DOHH2 (cell line): ENCODE measurements at regions not wholly inside any gene's neighbourhood (a gene's known extent, or its start where the extent isn't known, plus 50 kb on each side); places are given as distances from the start of the nearest gene placed in this dataset.

Experiments used
- H3F3A ChIP-seq: fragments of 200-600 bp; sonication (generic), shearing (Covaris generic); 2 replicates; pipeline ENCODE4 v1.6.0; 2016; ENCODE audit warnings: antibody characterized with exemption, mild to moderate bottlenecking; ENCODE audit not compliant: control insufficient read depth, insufficient read depth
- H3K27ac ChIP-seq: fragments of 200-600 bp; sonication (generic); 2 replicates; pipeline ENCODE4 v1.5.1; 2014; ENCODE audit warnings: low read depth, mild to moderate bottlenecking, low read length, moderate library complexity
- H3K27me3 ChIP-seq: fragments of 200-600 bp; sonication (generic); 2 replicates; pipeline ENCODE4 v1.6.1; 2014; ENCODE audit warnings: mild to moderate bottlenecking, low read length, mixed read lengths; ENCODE audit not compliant: control insufficient read depth
- H3K36me3 ChIP-seq: fragments of 200-600 bp; sonication (generic); 2 replicates; pipeline ENCODE4 v1.6.1; 2014; ENCODE audit warnings: mild to moderate bottlenecking, low read length, moderate library complexity, mixed read lengths; ENCODE audit not compliant: control insufficient read depth
- H3K4me1 ChIP-seq: fragments of 200-600 bp; sonication (generic); 2 replicates; pipeline ENCODE4 v1.6.1; 2014; ENCODE audit warnings: mild to moderate bottlenecking, low read length, mixed read lengths; ENCODE audit not compliant: control insufficient read depth
- H3K4me2 ChIP-seq: fragments of 200-600 bp; sonication (generic); 2 replicates; pipeline ENCODE4 v1.6.0; 2014; ENCODE audit warnings: mild to moderate bottlenecking, low read length, moderate library complexity
- H3K4me3 ChIP-seq: fragments of 200-600 bp; sonication (generic); 2 replicates; pipeline ENCODE4 v1.5.1; 2014; ENCODE audit warnings: mild to moderate bottlenecking, low read length, mixed read lengths
- H3K79me2 ChIP-seq: fragments of 200-600 bp; sonication (generic); 2 replicates; pipeline ENCODE4 v1.6.1; 2014; ENCODE audit warnings: mild to moderate bottlenecking, low read length, mixed read lengths; ENCODE audit not compliant: control insufficient read depth
- H3K9me2 ChIP-seq: fragments of 200-600 bp; sonication (generic); replicated peaks from 2 replicates; pipeline ENCODE4 v1.6.1; 2014; ENCODE audit warnings: mild to moderate bottlenecking, low read length, mixed read lengths; ENCODE audit not compliant: control insufficient read depth
- H3K9me3 ChIP-seq: fragments of 200-600 bp; sonication (generic); 2 replicates; pipeline ENCODE4 v1.6.1; 2014; ENCODE audit warnings: antibody characterized with exemption, low read length, mixed read lengths; ENCODE audit not compliant: control insufficient read depth, insufficient read depth
- H4K20me1 ChIP-seq: fragments of 200-600 bp; sonication (generic); 2 replicates; pipeline ENCODE4 v1.6.0; 2014; ENCODE audit warnings: low read depth, mild to moderate bottlenecking, antibody characterized with exemption, low read length, moderate library complexity; ENCODE audit not compliant: control insufficient read depth, insufficient read depth
- EZH2phosphoT487 ChIP-seq: fragments of 200-600 bp; sonication (generic); IDR thresholded peaks from 2 replicates; pipeline ENCODE4 v1.6.1; 2017; ENCODE audit warnings: borderline replicate concordance, mild to moderate bottlenecking, antibody characterized with exemption, low read length, moderate library complexity, mixed read lengths
- TF ChIP-seq, protein P1 (sequence below): fragments of 200-600 bp; sonication (generic); IDR thresholded peaks from one replicate; pipeline ENCODE4 v1.5.1; 2014; ENCODE audit warnings: antibody characterized with exemption, mild to moderate bottlenecking, low read depth, low read length; ENCODE audit not compliant: poor library complexity, severe bottlenecking

DNA sequence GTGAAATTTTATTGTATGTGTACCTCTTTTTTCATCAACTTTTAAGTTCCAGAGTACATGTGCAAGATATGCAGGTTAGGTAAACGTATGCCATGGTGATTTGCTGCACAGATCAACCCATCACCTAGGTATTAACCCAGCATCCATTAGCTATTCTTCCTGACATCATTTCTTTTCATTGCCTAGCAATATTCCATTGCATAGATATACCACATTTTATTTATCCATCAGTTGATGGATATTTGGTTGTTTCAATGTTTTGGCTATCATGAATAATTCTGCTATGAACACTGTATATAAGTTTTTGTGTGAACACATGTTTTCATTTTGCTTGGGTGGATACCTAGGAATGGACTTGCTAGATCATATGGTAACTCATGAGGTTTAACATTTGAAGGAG is 439.9 kb upstream of the SOX5 start:
- Histone ChIP-seq H3K4me1 (no peaks in the 10 kb centered on the region), H3K27ac (no peak overlapping the region), H3K79me2 (no peaks in the 10 kb centered on the region), H3K36me3 (no peaks in the 10 kb centered on the region), H4K20me1 (no peaks in the 10 kb centered on the region), H3K4me2 (no peak overlapping the region), H3K4me3 (no peak overlapping the region), H3F3A (no peaks in the 10 kb centered on the region), H3K9me3 (no peaks in the 10 kb centered on the region), H3K9me2 (no peaks in the 10 kb centered on the region), H3K27me3 (no peaks in the 10 kb centered on the region)
- no peak for TF ChIP-seq EZH2phosphoT487
- TF ChIP-seq, protein P1, sequence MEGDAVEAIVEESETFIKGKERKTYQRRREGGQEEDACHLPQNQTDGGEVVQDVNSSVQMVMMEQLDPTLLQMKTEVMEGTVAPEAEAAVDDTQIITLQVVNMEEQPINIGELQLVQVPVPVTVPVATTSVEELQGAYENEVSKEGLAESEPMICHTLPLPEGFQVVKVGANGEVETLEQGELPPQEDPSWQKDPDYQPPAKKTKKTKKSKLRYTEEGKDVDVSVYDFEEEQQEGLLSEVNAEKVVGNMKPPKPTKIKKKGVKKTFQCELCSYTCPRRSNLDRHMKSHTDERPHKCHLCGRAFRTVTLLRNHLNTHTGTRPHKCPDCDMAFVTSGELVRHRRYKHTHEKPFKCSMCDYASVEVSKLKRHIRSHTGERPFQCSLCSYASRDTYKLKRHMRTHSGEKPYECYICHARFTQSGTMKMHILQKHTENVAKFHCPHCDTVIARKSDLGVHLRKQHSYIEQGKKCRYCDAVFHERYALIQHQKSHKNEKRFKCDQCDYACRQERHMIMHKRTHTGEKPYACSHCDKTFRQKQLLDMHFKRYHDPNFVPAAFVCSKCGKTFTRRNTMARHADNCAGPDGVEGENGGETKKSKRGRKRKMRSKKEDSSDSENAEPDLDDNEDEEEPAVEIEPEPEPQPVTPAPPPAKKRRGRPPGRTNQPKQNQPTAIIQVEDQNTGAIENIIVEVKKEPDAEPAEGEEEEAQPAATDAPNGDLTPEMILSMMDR, result no peak

DNA sequence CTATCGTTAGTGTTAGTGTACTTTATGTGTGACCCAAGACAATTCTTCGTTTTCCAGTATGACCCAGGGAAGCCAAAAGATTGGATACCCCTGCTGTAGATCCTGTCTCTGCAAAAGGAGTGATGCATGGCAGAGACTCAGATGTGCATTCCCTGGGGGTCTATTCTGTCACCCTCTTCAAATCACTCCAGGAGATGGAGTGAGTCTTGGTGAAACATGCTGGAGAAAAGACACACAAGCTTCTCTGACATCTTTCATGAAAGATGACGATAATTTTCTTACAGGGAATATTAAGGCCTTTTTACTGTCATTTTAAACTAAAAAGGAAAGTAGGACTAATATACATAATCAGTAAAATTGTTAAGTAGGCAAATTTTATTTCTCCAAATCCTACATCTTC is 437.9 kb upstream of the SOX5 start:
- no peak overlapping the region for H3K27ac ChIP-seq
- H3K4me1 ChIP-seq, result no peaks in the 10 kb centered on the region
- no peaks in the 10 kb centered on the region for H4K20me1 ChIP-seq
- H3K4me3 ChIP-seq, result no peak overlapping the region
- H3K36me3 ChIP-seq, result no peaks in the 10 kb centered on the region
- H3K9me2 ChIP-seq, result no peaks in the 10 kb centered on the region
- TF ChIP-seq, protein P1, result no peak
- no peak for TF ChIP-seq EZH2phosphoT487
- H3K79me2 ChIP-seq, result no peaks in the 10 kb centered on the region
- H3K27me3 ChIP-seq, result no peaks in the 10 kb centered on the region
- no peaks in the 10 kb centered on the region for H3F3A ChIP-seq
- no peak overlapping the region for H3K4me2 ChIP-seq
- no peaks in the 10 kb centered on the region for H3K9me3 ChIP-seq

DNA sequence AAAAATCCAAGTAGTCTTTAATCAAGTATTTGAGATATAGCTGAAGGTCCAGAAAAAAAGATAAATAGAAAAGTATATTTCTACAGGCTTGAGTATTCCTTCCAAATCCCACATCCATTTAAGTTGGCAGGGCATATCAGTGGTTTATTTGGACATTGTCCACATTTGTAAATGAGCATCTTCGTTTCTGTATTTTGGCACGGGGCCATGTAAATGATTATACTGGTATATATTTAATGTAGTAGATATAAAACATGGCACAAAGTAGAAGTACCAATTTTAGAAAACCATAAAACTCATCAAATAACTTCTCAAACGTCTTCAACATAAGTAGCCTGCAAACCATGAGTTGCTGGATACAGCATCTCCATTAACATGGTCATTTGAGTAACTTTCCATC is 437.4 kb upstream of the SOX5 start:
- Histone ChIP-seq H4K20me1 (no peaks in the 10 kb centered on the region), H3K27ac (no peak overlapping the region), H3K4me3 (no peak overlapping the region), H3F3A (no peaks in the 10 kb centered on the region), H3K9me3 (no peaks in the 10 kb centered on the region), H3K36me3 (no peaks in the 10 kb centered on the region), H3K4me2 (no peak overlapping the region), H3K27me3 (no peaks in the 10 kb centered on the region), H3K79me2 (no peaks in the 10 kb centered on the region), H3K9me2 (no peaks in the 10 kb centered on the region), H3K4me1 (no peaks in the 10 kb centered on the region)
- TF ChIP-seq EZH2phosphoT487, result no peak
- TF ChIP-seq, protein P1, result no peak

DNA sequence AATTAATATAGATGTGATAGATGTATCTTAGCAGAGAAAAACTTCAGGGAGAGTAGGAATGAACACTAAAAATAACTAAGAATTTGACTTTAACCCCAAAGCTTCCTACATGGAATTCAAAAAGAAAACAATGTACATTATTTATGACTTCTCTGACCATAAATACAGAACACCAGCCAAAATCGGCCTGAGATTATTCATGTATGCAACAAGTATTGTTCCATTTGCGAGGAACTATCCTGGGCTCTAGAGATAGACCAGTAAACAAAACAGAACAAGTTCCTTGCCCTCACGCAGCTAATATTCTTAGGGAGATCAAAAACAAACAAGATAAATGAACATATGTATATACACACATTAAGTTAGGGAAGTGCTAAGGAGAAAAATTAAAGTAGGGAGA is 432.3 kb upstream of the SOX5 start:
- Histone ChIP-seq H3F3A (peaks cover 3% of the 10 kb centered on the region; the same call in 1 of the 2 replicates), H3K27me3 (no peaks in the 10 kb centered on the region), H3K9me2 (no peaks in the 10 kb centered on the region), H4K20me1 (no peaks in the 10 kb centered on the region), H3K36me3 (no peaks in the 10 kb centered on the region), H3K4me3 (no peak overlapping the region), H3K4me1 (peaks cover 29% of the 10 kb centered on the region), H3K27ac (no peak overlapping the region), H3K9me3 (no peaks in the 10 kb centered on the region), H3K4me2 (no peak overlapping the region), H3K79me2 (no peaks in the 10 kb centered on the region)
- TF ChIP-seq EZH2phosphoT487, result no peak
